A549 (cell line): ENCODE measurements at regions not wholly inside any gene's neighbourhood (a gene's known extent, or its start where the extent isn't known, plus 50 kb on each side); places are given as distances from the start of the nearest gene placed in this dataset.

Experiments
- ATAC-seq, 2 experiments: fragments of 200-7000 bp in 1 of 2; fragments of >200 bp in 1 of 2; cut with Nextera tagmentation in 1 of 2; cut with Tn5 transposase in 1 of 2; 3 replicates each; pipeline versions ENCODE4 v1.8.0 to v1.9.1; 2018 to 2020; ENCODE audit warnings: mild to moderate bottlenecking in 1 of 2, moderate library complexity in 1 of 2
- CTCF ChIA-PET: fragments of 300-600 bp; sonication (Branson Sonifier 250); formaldehyde crosslinking; extraction: SDS; loops from one replicate; lab custom pipeline; 2021; ENCODE audit warnings: antibody characterized with exemption, inconsistent platforms; lab: Yijun Ruan, JAX
- POLR2A ChIA-PET: fragments of 350-600 bp; formaldehyde crosslinking; extraction: SDS; loops from one replicate; lab custom pipeline; 2021; ENCODE audit warnings: antibody characterized with exemption, inconsistent platforms; lab: Yijun Ruan, JAX
- DNase-seq, 2 experiments: peaks; one replicate each; pipeline versions ENCODE4 v3.0.0 to v3.0.0-alpha.2; 2011 to 2016; ENCODE audit warnings: low read depth in 1 of 2, low spot score in 1 of 2
- FAIRE-seq: peaks from 2 replicates; lab custom pipeline; 2011; peaks lifted over from hg19 to GRCh38; lab: Jason Lieb, UNC
- H3K27ac ChIP-seq, 2 experiments: fragments of >200 bp; sonication (Bioruptor Twin); formaldehyde crosslinking; 3 replicates each; pipeline ENCODE4 v1.5.1; 2016 to 2017
- H3K4me1 ChIP-seq: fragments of >200 bp; sonication (Bioruptor Twin); formaldehyde crosslinking; 3 replicates; pipeline ENCODE4 v1.6.1; 2016
- H3K4me2 ChIP-seq: fragments of >200 bp; sonication (Bioruptor Twin); formaldehyde crosslinking; 3 replicates; pipeline ENCODE4 v1.6.1; 2016
- H3K4me3 ChIP-seq: fragments of >200 bp; sonication (Bioruptor Twin); formaldehyde crosslinking; 3 replicates; pipeline ENCODE4 v1.5.1; 2016
- H3K9me3 ChIP-seq: fragments of >200 bp; sonication (Bioruptor Twin); formaldehyde crosslinking; 3 replicates; pipeline ENCODE4 v1.6.1; 2016
- BCL3 ChIP-seq: fragments of >200 bp; sonication (Bioruptor Twin); formaldehyde crosslinking; IDR thresholded peaks from 3 replicates; pipeline ENCODE4 v1.6.1; 2016
- CBX2 ChIP-seq: fragments of 200-600 bp; sonication (generic); IDR thresholded peaks from 2 replicates; pipeline ENCODE4 v1.6.1; 2016; ENCODE audit warnings: low read depth, mild to moderate bottlenecking, borderline replicate concordance
- CBX8 ChIP-seq: fragments of 200-600 bp; sonication (generic); IDR thresholded peaks from 2 replicates; pipeline ENCODE4 v1.6.1; 2016
- CTCF ChIP-seq: fragments of >200 bp; sonication (Bioruptor Twin); formaldehyde crosslinking; IDR thresholded peaks from 3 replicates; pipeline ENCODE4 v1.5.1; 2016
- EHMT2 ChIP-seq: fragments of 200-600 bp; sonication (generic); IDR thresholded peaks from 2 replicates; pipeline ENCODE4 v1.6.1; 2016; ENCODE audit warnings: antibody characterized with exemption, low read depth, mild to moderate bottlenecking, moderate library complexity
- ELK1 ChIP-seq: fragments of 150-350 bp; IDR thresholded peaks from 2 replicates; pipeline ENCODE4 v1.6.1; 2014; ENCODE audit warnings: low read depth, mild to moderate bottlenecking, low read length
- ESRRA ChIP-seq: fragments of 150-350 bp; IDR thresholded peaks from 2 replicates; pipeline ENCODE4 v1.6.1; 2014; ENCODE audit warnings: mild to moderate bottlenecking, low read length, borderline replicate concordance
- HDAC2 ChIP-seq: fragments of 200-600 bp; sonication (generic); IDR thresholded peaks from 2 replicates; pipeline ENCODE4 v1.6.1; 2016
- HOXB13 ChIP-seq: fragments of 250-450 bp; sonication (Bioruptor Pico); IDR thresholded peaks from 2 replicates; pipeline ENCODE4 v1.5.0; 2020; ENCODE audit warnings: low read depth, mild to moderate bottlenecking, moderate library complexity
- JUNB ChIP-seq: fragments of >200 bp; sonication (Bioruptor Twin); formaldehyde crosslinking; IDR thresholded peaks from 2 replicates; pipeline ENCODE4 v1.6.1; 2016
- KDM5A ChIP-seq: fragments of 200-600 bp; sonication (generic); IDR thresholded peaks from 2 replicates; pipeline ENCODE4 v1.6.1; 2016; ENCODE audit warnings: antibody characterized with exemption, mild to moderate bottlenecking
- MAFK ChIP-seq: fragments of 450-650 bp; IDR thresholded peaks from 2 replicates; pipeline ENCODE4 v1.6.1; 2014; ENCODE audit not compliant: partially characterized antibody
- MAX ChIP-seq: IDR thresholded peaks from 2 replicates; pipeline ENCODE4 v1.6.1; 2012
- MYC ChIP-seq: IDR thresholded peaks from 2 replicates; pipeline ENCODE4 v1.6.1; 2012; ENCODE audit warnings: mild to moderate bottlenecking, inconsistent platforms, low read length, improper control_type of control experiment, borderline replicate concordance
- NFE2L2 ChIP-seq: fragments of 150-350 bp; conservative IDR thresholded peaks from 2 replicates; pipeline ENCODE4 v1.6.1; 2014; ENCODE audit warnings: low read length
- NR3C1 ChIP-seq: fragments of >200 bp; sonication (Bioruptor Twin); formaldehyde crosslinking; IDR thresholded peaks from 3 replicates; pipeline ENCODE4 v1.6.1; 2017
- PHF8 ChIP-seq: fragments of 200-600 bp; sonication (generic); IDR thresholded peaks from 2 replicates; pipeline ENCODE4 v1.6.1; 2016; ENCODE audit warnings: low read depth, mild to moderate bottlenecking, antibody characterized with exemption, moderate library complexity, borderline replicate concordance
- RAD21 ChIP-seq, 2 experiments: fragments of >200 bp in 1 of 2; sonication (Bioruptor Twin) in 1 of 2; formaldehyde crosslinking in 1 of 2; IDR thresholded peaks in 1 of 2; conservative IDR thresholded peaks in 1 of 2; 2 replicates in 1 of 2; 3 replicates in 1 of 2; pipeline ENCODE4 v1.6.1; 2012 to 2018; ENCODE audit warnings: inconsistent platforms in 1 of 2
- RARB ChIP-seq: fragments of 250-450 bp; sonication (Bioruptor Pico); IDR thresholded peaks from 2 replicates; pipeline ENCODE4 v1.8.0; 2021; ENCODE audit warnings: mild to moderate bottlenecking, moderate library complexity
- RNF2 ChIP-seq: fragments of 200-600 bp; sonication (generic); IDR thresholded peaks from 2 replicates; pipeline ENCODE4 v1.6.1; 2016; ENCODE audit warnings: low read depth, mild to moderate bottlenecking, antibody characterized with exemption, moderate library complexity, borderline replicate concordance
- SREBF2 ChIP-seq: fragments of 450-650 bp; IDR thresholded peaks from 2 replicates; pipeline ENCODE4 v1.6.1; 2014; ENCODE audit warnings: mild to moderate bottlenecking, moderate library complexity
- ZNF302 ChIP-seq: fragments of 250-450 bp; sonication (Bioruptor Pico); IDR thresholded peaks from 2 replicates; pipeline ENCODE4 v1.9.0; 2021; ENCODE audit warnings: inconsistent platforms, mild to moderate bottlenecking, moderate library complexity
- ZSCAN20 ChIP-seq: fragments of 250-450 bp; sonication (Bioruptor Pico); IDR thresholded peaks from 2 replicates; pipeline ENCODE4 v1.8.0; 2022; ENCODE audit warnings: mild to moderate bottlenecking, moderate library complexity
- WGBS: methylation state at CpG from one replicate; pipeline ENCODE4 v1.1.6; 2017; ENCODE audit errors: missing lambda C conversion rate; 5-methylcytosine and 5-hydroxymethylcytosine counted together

GRCh38 chr1:38775175-38775845, 84.3 kb downstream of the RRAGC start (continued):
- no peak for TF ChIP-seq BCL3
- no peak for TF ChIP-seq RNF2

- Histone ChIP-seq H3K27ac (no peak overlapping the region), H3K9me3 (no peaks in the 10 kb centered on the region), H3K4me3 (no peak overlapping the region), H3K4me2 (no peak overlapping the region), H3K4me1 (no peaks in the 10 kb centered on the region)
- DNase-seq = no peak
- 20% methylated on average over 2 of the region's 2 CpGs for WGBS
- ATAC-seq = no peak
- TF ChIP-seq HDAC2 (no peak), MAFK (no peak), NR3C1 (no peak), ZNF302 (CRISPR knock-in tag) (no peak), MYC (no peak), RAD21 (conservative IDR thresholded peaks at IDR 0.05 in 1 of 2, IDR thresholded peaks at IDR 0.05 in 1 of 2) (no peak), NFE2L2 (no peak), MAX (no peak), CTCF (no peak), CBX2 (no peak), CBX8 (no peak), RARB (CRISPR knock-in tag) (no peak), BCL3 (no peak)
- FAIRE-seq = no peak
- POLR2A ChIA-PET = no interaction called here
- CTCF ChIA-PET = no interaction called here
Measured at GRCh38 chr1:38773483-38773882, 86.1 kb downstream of the RRAGC start.

- no peak for ATAC-seq
- Histone ChIP-seq H3K9me3 (no peaks in the 10 kb centered on the region), H3K27ac (no peak overlapping the region), H3K4me2 (no peak overlapping the region), H3K4me1 (no peaks in the 10 kb centered on the region), H3K4me3 (no peak overlapping the region)
- ChIA-PET CTCF (no interaction called here), POLR2A (no interaction called here)
- TF ChIP-seq JUNB = no peak
- TF ChIP-seq ELK1 = no peak
- TF ChIP-seq BCL3 = no peak
- TF ChIP-seq EHMT2 = no peak
- TF ChIP-seq PHF8 = no peak
- TF ChIP-seq ESRRA = no peak
- no peak for TF ChIP-seq CTCF
- TF ChIP-seq KDM5A = no peak
- no peak for TF ChIP-seq ZSCAN20 (CRISPR knock-in tag)
- no peak for TF ChIP-seq SREBF2
- no peak for TF ChIP-seq HOXB13 (CRISPR knock-in tag)
- no peak for DNase-seq
- WGBS = 40% methylated on average over 3 of the region's 3 CpGs
- no peak for FAIRE-seq
Measured at GRCh38 chr1:38772953-38773352, 86.6 kb downstream of the RRAGC start.
